Hepatocyte (in vitro differentiated cells): ENCODE measurements at regions not wholly inside any gene's neighbourhood (a gene's known extent, or its start where the extent isn't known, plus 50 kb on each side); places are given as distances from the start of the nearest gene placed in this dataset.
A peak's percentile ranks its signal among the peaks of the same experiment; 100 is the strongest.

Experiments
- DNase-seq: peaks from one replicate; pipeline ENCODE4 v3.0.0-alpha.2; 2016; ENCODE audit warnings: low spot score
- H2AFZ ChIP-seq: fragments of 200-600 bp; sonication (generic); 2 replicates; pipeline ENCODE4 v1.6.0; 2016; ENCODE audit warnings: antibody characterized with exemption, mild to moderate bottlenecking
- H3K27ac ChIP-seq: fragments of 200-600 bp; sonication (generic); 2 replicates; pipeline ENCODE4 v1.5.1; 2016; ENCODE audit warnings: mild to moderate bottlenecking
- H3K27me3 ChIP-seq: fragments of 200-600 bp; sonication (generic); 2 replicates; pipeline ENCODE4 v1.6.1; 2016
- H3K36me3 ChIP-seq: fragments of 200-600 bp; sonication (generic); replicated peaks from 2 replicates; pipeline ENCODE4 v1.5.1; 2016; ENCODE audit warnings: low read depth; ENCODE audit not compliant: insufficient read depth
- H3K4me1 ChIP-seq: fragments of 200-600 bp; sonication (generic); 2 replicates; pipeline ENCODE4 v1.5.1; 2016; ENCODE audit warnings: mild to moderate bottlenecking, moderate library complexity; ENCODE audit not compliant: insufficient read depth
- H3K4me2 ChIP-seq: fragments of 200-600 bp; sonication (generic); 2 replicates; pipeline ENCODE4 v1.6.0; 2016
- H3K4me3 ChIP-seq: fragments of 200-600 bp; sonication (generic); 2 replicates; pipeline ENCODE4 v1.5.1; 2016; ENCODE audit warnings: mild to moderate bottlenecking
- H3K79me2 ChIP-seq: fragments of 200-600 bp; sonication (generic); 2 replicates; pipeline ENCODE4 v1.6.0; 2017; ENCODE audit warnings: mild to moderate bottlenecking
- H3K9me2 ChIP-seq: fragments of 200-600 bp; sonication (generic); replicated peaks from 2 replicates; pipeline ENCODE4 v1.6.0; 2017; ENCODE audit warnings: mild to moderate bottlenecking; ENCODE audit not compliant: insufficient read depth
- H3K9me3 ChIP-seq: fragments of 200-600 bp; sonication (generic); 2 replicates; pipeline ENCODE4 v1.5.1; 2016; ENCODE audit warnings: low read depth, mild to moderate bottlenecking
- H4K20me1 ChIP-seq: fragments of 200-600 bp; sonication (generic); 2 replicates; pipeline ENCODE4 v1.6.0; 2016; ENCODE audit warnings: mild to moderate bottlenecking; ENCODE audit not compliant: insufficient read depth, poor library complexity, severe bottlenecking
- EZH2 ChIP-seq: fragments of 200-600 bp; sonication (generic); IDR thresholded peaks from 2 replicates; pipeline ENCODE4 v1.6.1; 2016; ENCODE audit warnings: antibody characterized with exemption, mild to moderate bottlenecking, borderline replicate concordance
- EZH2phosphoT487 ChIP-seq: fragments of 200-600 bp; sonication (generic); IDR thresholded peaks from one replicate; pipeline ENCODE4 v1.6.1; 2018; ENCODE audit warnings: antibody characterized with exemption, mild to moderate bottlenecking, low read depth, moderate library complexity; ENCODE audit not compliant: unreplicated experiment, severe bottlenecking
- WGBS: methylation state at CpG from one replicate; pipeline ENCODE4 v1.1.6; 2016; ENCODE audit warnings: low lambda C conversion rate; ENCODE audit errors: missing lambda C conversion rate; 5-methylcytosine and 5-hydroxymethylcytosine counted together
- TF ChIP-seq, protein P1 (sequence below): fragments of 200-600 bp; sonication (generic); IDR thresholded peaks from 2 replicates; pipeline ENCODE4 v1.5.1; 2016; ENCODE audit warnings: antibody characterized with exemption, mild to moderate bottlenecking; ENCODE audit not compliant: poor library complexity

GRCh38 chr1:38778521-38778920 is 81.1 kb downstream of the RRAGC start:
- Histone ChIP-seq H2AFZ (no peak overlapping the region), H3K4me2 (no peak overlapping the region), H3K27ac (no peak overlapping the region), H3K4me1 (no peaks in the 10 kb centered on the region), H3K79me2 (no peaks in the 10 kb centered on the region), H3K36me3 (no peaks in the 10 kb centered on the region), H3K27me3 (peaks cover 26% of the 10 kb centered on the region), H3K9me3 (no peaks in the 10 kb centered on the region), H3K9me2 (no peaks in the 10 kb centered on the region), H3K4me3 (no peak overlapping the region), H4K20me1 (no peaks in the 10 kb centered on the region)
- WGBS = 25% methylated on average over 1 of the region's 1 CpG
- TF ChIP-seq, protein P1, sequence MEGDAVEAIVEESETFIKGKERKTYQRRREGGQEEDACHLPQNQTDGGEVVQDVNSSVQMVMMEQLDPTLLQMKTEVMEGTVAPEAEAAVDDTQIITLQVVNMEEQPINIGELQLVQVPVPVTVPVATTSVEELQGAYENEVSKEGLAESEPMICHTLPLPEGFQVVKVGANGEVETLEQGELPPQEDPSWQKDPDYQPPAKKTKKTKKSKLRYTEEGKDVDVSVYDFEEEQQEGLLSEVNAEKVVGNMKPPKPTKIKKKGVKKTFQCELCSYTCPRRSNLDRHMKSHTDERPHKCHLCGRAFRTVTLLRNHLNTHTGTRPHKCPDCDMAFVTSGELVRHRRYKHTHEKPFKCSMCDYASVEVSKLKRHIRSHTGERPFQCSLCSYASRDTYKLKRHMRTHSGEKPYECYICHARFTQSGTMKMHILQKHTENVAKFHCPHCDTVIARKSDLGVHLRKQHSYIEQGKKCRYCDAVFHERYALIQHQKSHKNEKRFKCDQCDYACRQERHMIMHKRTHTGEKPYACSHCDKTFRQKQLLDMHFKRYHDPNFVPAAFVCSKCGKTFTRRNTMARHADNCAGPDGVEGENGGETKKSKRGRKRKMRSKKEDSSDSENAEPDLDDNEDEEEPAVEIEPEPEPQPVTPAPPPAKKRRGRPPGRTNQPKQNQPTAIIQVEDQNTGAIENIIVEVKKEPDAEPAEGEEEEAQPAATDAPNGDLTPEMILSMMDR = no peak
- no peak for TF ChIP-seq EZH2
- TF ChIP-seq EZH2phosphoT487 = no peak
- DNase-seq = no peak

DNA sequence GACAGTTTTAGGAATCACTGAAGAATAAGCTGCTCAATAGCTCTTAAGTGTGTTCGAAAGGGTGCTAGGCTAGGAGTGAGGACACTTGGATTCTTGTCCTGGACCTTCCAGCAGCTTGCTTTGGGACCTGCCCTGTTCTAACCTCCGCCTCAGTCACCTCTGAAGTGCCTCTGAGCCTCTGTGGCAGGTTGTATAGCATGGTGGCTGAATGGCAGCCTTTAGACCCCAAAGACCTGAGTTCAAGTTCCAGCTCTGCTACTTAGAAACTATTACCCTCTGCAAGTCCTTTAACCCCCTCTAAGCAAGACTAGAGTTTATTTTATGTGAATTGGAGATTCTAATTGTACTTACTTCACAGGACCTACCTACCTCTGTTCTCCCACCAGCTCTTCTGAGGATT is 81.5 kb downstream of the RRAGC start:
- H3K4me3 ChIP-seq = no peak overlapping the region
- H3K9me3 ChIP-seq = no peaks in the 10 kb centered on the region
- H3K27ac ChIP-seq = no peak overlapping the region
- no peak for DNase-seq
- H3K79me2 ChIP-seq = no peaks in the 10 kb centered on the region
- peaks cover 23% of the 10 kb centered on the region for H3K27me3 ChIP-seq
- TF ChIP-seq, protein P1 = no peak
- TF ChIP-seq EZH2phosphoT487 (no peak), EZH2 (no peak)
- H3K4me1 ChIP-seq = no peaks in the 10 kb centered on the region
- no peak overlapping the region for H3K4me2 ChIP-seq
- H3K36me3 ChIP-seq = no peaks in the 10 kb centered on the region
- H2AFZ ChIP-seq = no peak overlapping the region
- H3K9me2 ChIP-seq = no peaks in the 10 kb centered on the region
- no peaks in the 10 kb centered on the region for H4K20me1 ChIP-seq
- 92% methylated on average over 2 of the region's 2 CpGs for WGBS

- H3K27ac ChIP-seq = no peak overlapping the region
- no peaks in the 10 kb centered on the region for H3K36me3 ChIP-seq
- H3K9me3 ChIP-seq = no peaks in the 10 kb centered on the region
- no peaks in the 10 kb centered on the region for H3K79me2 ChIP-seq
- peaks cover 19% of the 10 kb centered on the region for H3K27me3 ChIP-seq
- H3K4me1 ChIP-seq = no peaks in the 10 kb centered on the region
- H3K4me2 ChIP-seq = no peak overlapping the region
- no peak overlapping the region for H3K4me3 ChIP-seq
- H3K9me2 ChIP-seq = no peaks in the 10 kb centered on the region
- WGBS = 61% methylated on average over 6 of the region's 6 CpGs
- H4K20me1 ChIP-seq = no peaks in the 10 kb centered on the region
- peak; percentile 30 for DNase-seq
- no peak for TF ChIP-seq EZH2phosphoT487
- TF ChIP-seq, protein P1 = no peak
- no peak for TF ChIP-seq EZH2
- no peak overlapping the region for H2AFZ ChIP-seq
Observed at GRCh38 chr1:38777464-38777957, 82.1 kb downstream of the RRAGC start.

DNA sequence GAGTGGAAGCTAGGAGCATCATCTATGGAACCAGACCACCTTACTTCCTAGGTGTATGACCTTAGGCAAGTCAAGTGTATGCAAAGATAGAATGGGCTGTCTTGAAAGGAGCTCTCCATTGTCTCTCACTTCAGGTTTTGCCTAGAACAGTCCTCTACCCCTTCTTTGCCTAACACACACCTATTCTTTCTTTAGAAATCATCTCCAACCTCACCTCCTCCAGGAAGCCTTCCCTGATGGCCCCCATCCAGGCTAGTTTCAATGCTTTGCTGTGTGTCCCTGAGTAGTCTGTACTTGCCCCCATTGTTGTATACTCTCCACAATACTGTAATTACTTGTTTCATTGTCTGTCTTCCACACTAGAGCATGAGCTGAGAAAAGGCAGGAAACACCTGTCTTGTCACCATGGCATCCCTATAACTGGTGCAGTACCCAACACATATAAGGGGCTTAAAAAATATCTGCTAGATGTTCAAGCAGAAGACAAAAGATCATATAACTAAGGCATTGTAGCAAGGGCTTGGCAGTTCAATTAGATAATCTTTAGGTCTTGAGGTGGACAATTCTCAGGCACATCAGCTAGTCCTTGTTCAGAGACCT is 83.0 kb downstream of the RRAGC start:
- Histone ChIP-seq H2AFZ (no peak overlapping the region), H3K79me2 (no peaks in the 10 kb centered on the region), H3K4me1 (no peaks in the 10 kb centered on the region), H3K9me2 (no peaks in the 10 kb centered on the region), H3K4me3 (no peak overlapping the region), H3K4me2 (no peak overlapping the region), H4K20me1 (no peaks in the 10 kb centered on the region), H3K36me3 (no peaks in the 10 kb centered on the region), H3K9me3 (no peaks in the 10 kb centered on the region), H3K27ac (no peak overlapping the region), H3K27me3 (peaks cover 9% of the 10 kb centered on the region)
- DNase-seq = no peak
- TF ChIP-seq EZH2phosphoT487 (no peak), EZH2 (no peak)
- TF ChIP-seq, protein P1 = no peak
